ENCODE measurements at regions not wholly inside any gene's neighbourhood (a gene's known extent, or its start where the extent isn't known, plus 50 kb on each side); places are given as distances from the start of the nearest gene placed in this dataset.

- H3K36me3 ChIP-seq (replicated peaks; ENCODE audit: insufficient read depth, low read depth): no peaks in the 10 kb centered on the region
- no peaks in the 10 kb centered on the region for H4K20me1 ChIP-seq (ENCODE audit: insufficient read depth, poor library complexity, severe bottlenecking)
- peaks cover 73% of the 10 kb centered on the region for H3K79me2 ChIP-seq
- no peak overlapping the region for H2AFZ ChIP-seq
- H3K9me2 ChIP-seq (replicated peaks; ENCODE audit: insufficient read depth): no peaks in the 10 kb centered on the region
- no peak overlapping the region for H3K4me3 ChIP-seq
- no peak for DNase-seq (ENCODE audit: low spot score)
- peaks cover 16% of the 10 kb centered on the region for H3K4me1 ChIP-seq (ENCODE audit: insufficient read depth)
- 96% methylated on average over 12 of the region's 12 CpGs for WGBS (ENCODE audit: low lambda C conversion rate, missing lambda C conversion rate)
- TF ChIP-seq EZH2phosphoT487 (IDR thresholded peaks at IDR 0.05; ENCODE audit: low read depth, severe bottlenecking, unreplicated experiment) (no peak), EZH2 (IDR thresholded peaks at IDR 0.05; ENCODE audit: borderline replicate concordance) (no peak), CTCF (IDR thresholded peaks at IDR 0.05; ENCODE audit: poor library complexity) (no peak)
- H3K4me2 ChIP-seq: no peak overlapping the region
- no peaks in the 10 kb centered on the region for H3K27me3 ChIP-seq
- no peak overlapping the region for H3K27ac ChIP-seq
- H3K9me3 ChIP-seq (ENCODE audit: low read depth): no peaks in the 10 kb centered on the region
These were observed 75.6 kb upstream of the CIBAR2 start for GRCh38 chr16:85187886-85188285.

GRCh38 chr16:85188822-85189672 lies 76.8 kb upstream of the CIBAR2 start:
- H3K9me3 ChIP-seq (ENCODE audit: low read depth): no peaks in the 10 kb centered on the region
- H3K9me2 ChIP-seq (replicated peaks; ENCODE audit: insufficient read depth): no peaks in the 10 kb centered on the region
- H3K4me3 ChIP-seq: no peak overlapping the region
- no peak overlapping the region for H2AFZ ChIP-seq
- DNase-seq (ENCODE audit: low spot score): no peak
- peaks cover 72% of the 10 kb centered on the region for H3K79me2 ChIP-seq
- TF ChIP-seq EZH2 (IDR thresholded peaks at IDR 0.05; ENCODE audit: borderline replicate concordance) (no peak), EZH2phosphoT487 (IDR thresholded peaks at IDR 0.05; ENCODE audit: low read depth, severe bottlenecking, unreplicated experiment) (no peak), CTCF (IDR thresholded peaks at IDR 0.05; ENCODE audit: poor library complexity) (no peak)
- no peaks in the 10 kb centered on the region for H3K36me3 ChIP-seq (replicated peaks; ENCODE audit: insufficient read depth, low read depth)
- H3K27ac ChIP-seq: no peak overlapping the region
- H4K20me1 ChIP-seq (ENCODE audit: insufficient read depth, poor library complexity, severe bottlenecking): no peaks in the 10 kb centered on the region
- no peak overlapping the region for H3K4me2 ChIP-seq
- H3K4me1 ChIP-seq (ENCODE audit: insufficient read depth): peaks cover 18% of the 10 kb centered on the region
- WGBS (ENCODE audit: low lambda C conversion rate, missing lambda C conversion rate): 61% methylated on average over 3 of the region's 3 CpGs
- no peaks in the 10 kb centered on the region for H3K27me3 ChIP-seq

- Histone ChIP-seq H3K4me1 (ENCODE audit: insufficient read depth) (peaks cover 31% of the 10 kb centered on the region), H3K9me3 (ENCODE audit: low read depth) (no peaks in the 10 kb centered on the region), H3K4me3 (no peak overlapping the region), H3K4me2 (no peak overlapping the region), H3K27me3 (no peaks in the 10 kb centered on the region), H3K36me3 (replicated peaks; ENCODE audit: insufficient read depth, low read depth) (no peaks in the 10 kb centered on the region), H3K9me2 (replicated peaks; ENCODE audit: insufficient read depth) (no peaks in the 10 kb centered on the region), H2AFZ (no peak overlapping the region), H4K20me1 (ENCODE audit: insufficient read depth, poor library complexity, severe bottlenecking) (no peaks in the 10 kb centered on the region), H3K79me2 (peaks cover 73% of the 10 kb centered on the region), H3K27ac (no peak overlapping the region)
- no peak for DNase-seq (ENCODE audit: low spot score)
- no peak for TF ChIP-seq CTCF (IDR thresholded peaks at IDR 0.05; ENCODE audit: poor library complexity)
- 95% methylated on average over 2 of the region's 2 CpGs for WGBS (ENCODE audit: low lambda C conversion rate, missing lambda C conversion rate)
These were observed 78.3 kb upstream of the CIBAR2 start for GRCh38 chr16:85190572-85190971.

Data from hepatocyte (in vitro differentiated cells).